ENCODE measurements at regions not wholly inside any gene's neighbourhood (a gene's known extent, or its start where the extent isn't known, plus 50 kb on each side); places are given as distances from the start of the nearest gene placed in this dataset.

- H3K36me3 ChIP-seq (ENCODE audit: control insufficient read depth, insufficient read depth, low read length), result no peaks in the 10 kb centered on the region
- no peak for DNase-seq
- Mint-ChIP-seq H3K36me3 (ENCODE audit: low read depth) (no peaks in the 10 kb centered on the region), H3K27me3 (ENCODE audit: insufficient read depth) (no peaks in the 10 kb centered on the region), H3K4me3 (no peak overlapping the region), H3K9me3 (no peaks in the 10 kb centered on the region), H3K27ac (no peak overlapping the region), H3K4me1 (no peaks in the 10 kb centered on the region)
- no peak for TF ChIP-seq CTCF (conservative IDR thresholded peaks at IDR 0.05)
- 92% methylated on average over 2 of the region's 2 CpGs; no CpG with 5 or more reads in 1 of the 2 experiments for WGBS, 2 experiments (ENCODE audit: insufficient coverage in 1 of 2, insufficient read length in 1 of 2)
- H3K27ac ChIP-seq (ENCODE audit: low read depth, low read length), result no peak overlapping the region
- H3K9ac ChIP-seq (ENCODE audit: extremely low read depth, low read length, poor library complexity, severe bottlenecking), result no peak overlapping the region
- no peaks in the 10 kb centered on the region for H3K4me1 ChIP-seq (ENCODE audit: control insufficient read depth, insufficient read depth, low read length)
- no peak overlapping the region for H3K4me3 ChIP-seq (ENCODE audit: low read length)
- H3K27me3 ChIP-seq (ENCODE audit: control insufficient read depth, insufficient read depth, low read length, poor library complexity, severe bottlenecking), result no peaks in the 10 kb centered on the region
- H3K9me3 ChIP-seq (ENCODE audit: control insufficient read depth, low read length), result no peaks in the 10 kb centered on the region
Observed at GRCh38 chr15:45918839-45919238, 284.0 kb downstream of the SQOR start.

- Histone ChIP-seq H3K27me3 (ENCODE audit: control insufficient read depth, insufficient read depth, low read length, poor library complexity, severe bottlenecking) (no peaks in the 10 kb centered on the region), H3K4me3 (ENCODE audit: low read length) (no peak overlapping the region), H3K36me3 (ENCODE audit: control insufficient read depth, insufficient read depth, low read length) (no peaks in the 10 kb centered on the region), H3K4me1 (ENCODE audit: control insufficient read depth, insufficient read depth, low read length) (no peaks in the 10 kb centered on the region), H3K9ac (ENCODE audit: extremely low read depth, low read length, poor library complexity, severe bottlenecking) (no peak overlapping the region), H3K27ac (ENCODE audit: low read depth, low read length) (no peak overlapping the region), H3K9me3 (ENCODE audit: control insufficient read depth, low read length) (no peaks in the 10 kb centered on the region)
- Mint-ChIP-seq H3K9me3 (no peaks in the 10 kb centered on the region), H3K36me3 (ENCODE audit: low read depth) (no peaks in the 10 kb centered on the region), H3K4me1 (no peaks in the 10 kb centered on the region), H3K4me3 (no peak overlapping the region), H3K27ac (no peak overlapping the region), H3K27me3 (ENCODE audit: insufficient read depth) (no peaks in the 10 kb centered on the region)
- DNase-seq, result no peak
- 100% methylated on average over 3 of the region's 6 CpGs; no CpG with 5 or more reads in 1 of the 2 experiments for WGBS, 2 experiments (ENCODE audit: insufficient coverage in 1 of 2, insufficient read length in 1 of 2)
- TF ChIP-seq CTCF (conservative IDR thresholded peaks at IDR 0.05), result no peak
Observed at GRCh38 chr15:45919806-45920205, 285.0 kb downstream of the SQOR start.

- Histone ChIP-seq H3K36me3 (ENCODE audit: control insufficient read depth, insufficient read depth, low read length) (no peaks in the 10 kb centered on the region), H3K4me1 (ENCODE audit: control insufficient read depth, insufficient read depth, low read length) (no peaks in the 10 kb centered on the region), H3K9me3 (ENCODE audit: control insufficient read depth, low read length) (no peaks in the 10 kb centered on the region), H3K27me3 (ENCODE audit: control insufficient read depth, insufficient read depth, low read length, poor library complexity, severe bottlenecking) (no peaks in the 10 kb centered on the region), H3K4me3 (ENCODE audit: low read length) (no peak overlapping the region), H3K9ac (ENCODE audit: extremely low read depth, low read length, poor library complexity, severe bottlenecking) (no peak overlapping the region), H3K27ac (ENCODE audit: low read depth, low read length) (no peak overlapping the region)
- no peaks in the 10 kb centered on the region for H3K36me3 Mint-ChIP-seq (ENCODE audit: low read depth)
- no peaks in the 10 kb centered on the region for H3K9me3 Mint-ChIP-seq
- no peak for TF ChIP-seq CTCF (conservative IDR thresholded peaks at IDR 0.05)
- DNase-seq, result peak; percentile 52
- H3K4me1 Mint-ChIP-seq, result no peaks in the 10 kb centered on the region
- no peaks in the 10 kb centered on the region for H3K27me3 Mint-ChIP-seq (ENCODE audit: insufficient read depth)
- H3K4me3 Mint-ChIP-seq, result no peak overlapping the region
- no peak overlapping the region for H3K27ac Mint-ChIP-seq
- 82 to 95% methylated on average over 4 of the region's 4 CpGs for WGBS, 2 experiments (ENCODE audit: insufficient coverage in 1 of 2, insufficient read length in 1 of 2)
Observed at GRCh38 chr15:45921376-45921775, 286.5 kb downstream of the SQOR start.
